NOMO-1 treated with DMSO at 0.1 percent for 48 hours (cell line): ENCODE measurements at regions not wholly inside any gene's neighbourhood (a gene's known extent, or its start where the extent isn't known, plus 50 kb on each side); places are given as distances from the start of the nearest gene placed in this dataset.
"Not testable (repeated sequence)": the region's sequence is repeated elsewhere in the genome, so short reads cannot be mapped to it uniquely, and the experiment has no call there.

Experiments
- DNase-seq: peaks from one replicate; lab custom pipeline; 2025; ENCODE audit not compliant: unreplicated experiment; lab: John Stamatoyannopoulos, UW

DNA sequence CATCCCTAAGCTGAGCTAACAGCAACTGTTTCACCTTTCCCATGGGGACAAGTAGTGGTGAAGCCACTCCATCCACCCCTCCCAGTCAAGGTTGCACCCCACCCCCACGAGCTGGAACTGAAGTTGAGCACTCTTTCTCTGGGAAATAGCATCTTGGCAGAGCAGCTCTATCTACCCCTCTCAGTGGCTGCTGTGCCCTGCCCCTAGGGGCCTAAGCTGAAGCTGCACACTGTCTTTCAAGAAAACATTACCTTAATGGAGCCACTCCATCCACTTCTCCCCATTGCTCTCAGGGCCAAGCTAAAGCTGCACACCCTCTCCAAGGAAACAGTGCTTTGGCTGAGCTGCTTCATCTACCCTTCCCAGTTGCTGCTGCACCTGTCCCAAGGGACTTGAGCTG lies 170.6 kb upstream of the CCDC196 start:
- no peak for DNase-seq

DNA sequence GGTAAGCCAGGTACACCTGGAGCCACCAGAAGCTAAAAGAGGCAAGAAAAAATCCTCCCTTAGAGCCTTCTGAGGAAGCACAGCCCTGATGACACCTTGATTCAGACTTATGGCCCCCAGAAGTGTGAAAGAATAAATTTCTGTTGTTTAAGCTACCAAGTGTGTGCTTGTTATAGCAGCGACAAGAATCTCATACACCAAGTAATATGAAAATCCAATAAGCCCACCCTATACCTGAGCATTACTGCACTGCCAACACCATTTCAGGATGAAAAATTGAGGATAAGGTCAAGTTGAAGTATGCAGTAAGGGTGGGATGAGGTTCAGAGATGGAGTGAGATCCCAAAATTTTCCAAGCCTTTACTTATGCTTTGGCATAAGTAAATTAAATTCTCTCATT lies 163.6 kb upstream of the CCDC196 start:
- DNase-seq: no peak

DNA sequence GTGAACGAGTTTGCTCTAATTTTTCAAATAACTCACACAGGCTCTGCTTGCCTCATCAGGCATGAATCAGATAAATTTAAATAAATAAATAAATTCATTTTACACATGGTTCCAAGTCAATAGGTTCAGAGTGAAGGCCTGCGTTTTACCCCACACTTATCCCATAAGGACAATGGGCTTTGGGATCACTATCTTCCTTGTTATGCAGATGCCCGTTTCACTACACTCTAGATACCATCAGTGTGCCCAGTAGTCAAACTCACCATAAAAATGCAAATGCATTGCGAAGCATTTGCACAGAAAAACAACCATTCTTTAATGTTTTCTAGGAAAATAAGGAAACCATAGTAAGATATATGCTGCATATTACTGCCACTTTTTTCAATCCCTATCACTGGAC lies 155.9 kb upstream of the CCDC196 start:
- no peak for DNase-seq

DNA sequence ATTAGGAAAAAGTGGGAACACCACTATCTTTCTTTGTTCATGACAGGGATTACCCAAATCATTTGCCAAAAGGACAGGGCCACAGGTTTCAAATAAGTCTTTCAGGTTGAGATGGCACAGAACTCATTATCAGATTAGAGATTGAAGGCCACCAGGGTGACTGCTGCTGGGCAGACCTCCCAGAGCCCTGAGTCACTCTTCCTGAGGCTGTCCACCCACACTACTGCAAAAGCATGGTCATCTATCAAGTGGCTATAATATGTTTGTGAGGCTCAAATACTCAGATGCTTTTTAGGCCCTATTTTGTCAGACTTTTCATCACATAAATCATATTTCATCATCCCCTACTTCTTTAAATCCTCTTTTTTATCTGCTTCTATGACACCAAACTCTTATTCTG lies 155.3 kb upstream of the CCDC196 start:
- no peak for DNase-seq

DNA sequence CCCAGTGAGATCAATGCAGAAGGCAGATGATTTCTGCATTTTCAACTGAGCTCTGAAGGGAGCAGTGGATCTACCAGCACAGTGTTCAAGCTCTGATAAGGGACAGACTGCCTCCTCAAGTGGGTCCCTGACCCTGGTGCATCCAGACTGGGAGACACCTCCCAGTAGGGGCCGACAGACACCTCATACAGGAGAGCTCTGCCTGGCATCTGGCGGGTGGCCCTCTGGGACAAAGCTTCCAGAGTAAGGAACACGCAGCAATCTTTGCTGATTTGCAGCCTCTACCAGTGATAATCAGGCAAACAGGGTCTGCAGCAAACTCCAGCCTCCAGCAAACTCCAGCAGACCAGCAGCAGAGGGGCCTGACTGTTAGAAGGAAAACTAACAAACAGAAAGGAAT lies 152.9 kb upstream of the CCDC196 start:
- not testable (repeated sequence) for DNase-seq

DNA sequence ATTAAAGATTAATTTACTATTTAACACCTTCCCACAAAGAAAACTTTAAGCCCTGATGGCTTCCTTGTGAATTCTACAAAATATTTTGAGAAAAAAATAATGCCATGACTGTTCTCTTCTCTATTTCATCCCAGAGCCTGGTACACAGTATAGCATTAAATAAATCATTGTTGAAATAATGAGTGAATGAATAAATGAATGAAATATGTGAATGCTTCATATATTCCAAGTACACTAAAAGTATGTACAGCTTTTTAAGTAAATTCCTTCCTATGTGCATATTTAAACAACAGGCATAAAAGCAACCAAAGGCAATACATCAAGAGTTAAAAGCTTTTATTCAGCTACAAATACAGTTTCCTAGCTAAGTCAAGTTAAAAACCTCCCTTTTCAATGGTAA lies 144.9 kb upstream of the CCDC196 start:
- DNase-seq: no peak

DNA sequence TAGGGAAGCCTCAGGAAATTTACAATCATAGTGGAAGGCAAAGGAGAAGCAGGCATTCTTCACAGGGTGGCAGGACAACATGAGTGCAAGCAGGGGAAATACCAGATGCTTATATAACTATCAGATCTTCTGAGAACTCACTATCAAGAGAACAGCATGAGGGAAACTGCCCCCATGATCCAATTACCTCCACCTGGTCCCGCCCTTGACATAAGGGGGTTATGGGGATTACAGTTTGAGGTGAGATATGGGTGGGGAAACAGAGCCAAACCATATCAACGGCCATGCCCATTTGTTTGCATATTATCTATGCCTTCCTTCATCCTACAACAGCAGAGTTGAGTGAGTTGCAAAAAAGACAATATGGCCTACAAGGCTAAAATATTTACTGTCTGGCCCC lies 140.2 kb upstream of the CCDC196 start:
- no peak for DNase-seq

DNA sequence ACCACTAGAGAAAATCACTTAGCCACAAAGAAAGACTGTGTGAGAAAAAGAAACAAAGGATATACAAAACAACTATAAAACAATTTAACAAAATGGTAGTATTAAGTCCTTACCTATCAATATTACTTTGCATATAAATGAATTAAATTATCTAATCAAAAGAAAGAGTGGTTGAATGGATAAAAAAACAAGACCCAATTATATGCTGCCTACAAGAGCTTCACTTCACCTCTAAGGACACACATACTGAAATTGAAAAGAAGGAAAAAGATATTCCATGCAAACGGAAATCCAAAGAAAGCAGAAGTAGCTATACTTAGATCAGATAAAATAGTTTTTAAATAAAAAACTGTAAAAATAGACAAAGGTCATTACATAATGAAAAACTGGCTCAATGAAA lies 134.9 kb upstream of the CCDC196 start:
- no peak for DNase-seq

DNA sequence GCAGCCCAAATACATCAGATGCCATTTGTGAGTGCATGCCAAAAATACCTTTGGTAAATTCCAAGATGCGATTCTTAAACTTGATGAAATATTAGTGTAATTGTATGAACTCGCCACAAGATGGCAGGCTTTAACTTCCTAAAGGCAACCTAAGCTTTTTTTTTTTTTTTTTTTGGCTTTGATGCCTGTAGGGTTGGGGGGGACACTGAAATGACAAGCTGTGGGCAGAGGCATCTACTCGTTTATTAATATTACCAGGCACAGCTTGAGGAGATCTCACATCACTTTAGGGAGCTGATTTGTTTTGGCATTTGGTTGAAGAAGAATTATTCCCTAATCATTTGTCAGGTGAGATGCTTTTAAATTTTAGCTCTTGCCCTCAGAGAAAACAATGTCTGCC lies 126.7 kb upstream of the CCDC196 start:
- DNase-seq: peak; percentile 32

DNA sequence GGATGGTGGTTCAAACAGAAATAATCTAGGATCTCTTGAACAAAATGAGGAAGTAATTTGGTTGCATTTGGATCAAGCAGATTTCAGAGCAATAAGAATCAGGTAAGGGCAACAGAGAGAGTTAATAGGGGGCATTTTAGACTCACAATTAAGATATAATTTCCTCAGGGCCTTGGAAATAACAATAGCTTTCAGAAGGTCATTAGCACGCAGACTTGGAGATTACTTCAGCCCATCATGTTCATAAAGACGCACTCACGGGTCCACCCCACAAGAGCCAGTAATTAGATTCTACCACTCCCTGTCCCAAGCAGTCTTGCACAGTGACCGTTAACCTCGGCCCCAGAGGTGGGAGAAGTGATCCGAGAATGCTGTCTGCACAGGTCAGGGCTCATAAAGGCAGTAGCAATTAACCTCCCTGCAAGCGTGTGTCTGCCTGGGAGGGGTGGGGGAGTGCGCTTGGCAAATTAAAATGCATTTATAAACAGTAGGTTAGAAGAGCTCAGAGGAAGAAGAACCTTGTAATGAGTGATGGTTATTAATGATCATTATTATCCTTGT lies 125.7 kb upstream of the CCDC196 start:
- DNase-seq: no peak

DNA sequence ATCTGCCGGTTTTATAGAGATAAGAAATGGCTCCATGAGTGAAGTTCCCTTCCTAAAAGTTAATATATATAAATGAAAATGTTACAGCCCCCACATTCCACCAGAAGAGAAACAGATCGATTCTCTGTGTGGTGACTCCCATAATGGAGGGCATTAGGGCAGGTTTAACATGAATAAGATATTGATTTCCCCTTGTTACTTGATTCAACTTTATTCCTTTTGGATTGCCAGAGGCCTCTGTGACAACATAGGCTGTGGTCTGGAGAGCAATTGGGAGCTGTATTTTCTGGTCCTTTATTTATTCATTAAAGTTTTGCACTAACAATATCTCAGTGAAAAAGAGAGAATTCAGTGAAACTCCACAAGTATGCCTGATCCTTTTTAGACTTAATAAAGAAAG lies 125.2 kb upstream of the CCDC196 start:
- DNase-seq: no peak

DNA sequence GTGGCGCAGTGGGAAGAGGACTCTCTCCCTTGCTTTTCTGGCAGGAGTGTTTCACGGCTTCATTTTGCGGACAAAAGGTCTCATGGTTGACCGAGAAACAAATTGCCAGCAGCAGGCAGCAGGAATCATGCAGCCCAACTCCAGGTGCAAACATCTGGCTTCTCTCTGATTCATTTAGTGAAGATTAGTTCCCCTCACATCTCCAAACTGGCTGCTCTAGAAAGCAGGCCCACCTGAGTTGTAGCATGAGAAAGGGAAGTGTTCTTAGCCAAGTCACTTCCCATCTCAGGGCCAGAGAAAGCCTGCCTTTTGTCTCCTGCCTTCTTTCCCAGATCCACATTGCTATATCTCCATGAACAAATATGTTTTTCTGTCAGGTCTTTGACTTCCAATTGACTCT lies 120.8 kb upstream of the CCDC196 start:
- DNase-seq: no peak

DNA sequence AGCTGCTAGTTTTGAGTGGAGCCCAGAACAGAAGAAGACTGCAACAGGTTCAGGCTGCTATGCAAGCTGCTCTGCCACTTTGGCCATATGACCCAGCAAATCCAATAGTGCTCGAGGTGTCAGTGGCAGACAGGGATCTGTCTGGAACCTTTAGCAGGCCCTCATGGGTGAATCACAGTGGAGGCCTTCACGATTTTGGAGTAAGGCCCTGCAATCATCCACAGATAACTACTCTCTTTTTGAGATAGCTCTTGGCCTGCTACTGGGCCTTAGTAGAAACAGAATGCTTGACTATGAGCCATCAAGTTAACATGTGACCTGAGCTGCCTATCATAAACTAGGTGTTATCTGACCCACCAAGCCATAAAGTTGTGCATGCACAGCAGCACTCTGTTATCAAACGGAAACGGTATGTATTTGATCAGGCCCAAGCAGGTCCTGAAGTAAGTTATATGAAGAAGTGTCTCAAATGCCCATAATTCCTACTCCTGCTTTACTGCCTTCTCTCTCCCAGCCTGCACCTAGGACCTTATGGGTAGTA lies 116.9 kb upstream of the CCDC196 start:
- DNase-seq: no peak

DNA sequence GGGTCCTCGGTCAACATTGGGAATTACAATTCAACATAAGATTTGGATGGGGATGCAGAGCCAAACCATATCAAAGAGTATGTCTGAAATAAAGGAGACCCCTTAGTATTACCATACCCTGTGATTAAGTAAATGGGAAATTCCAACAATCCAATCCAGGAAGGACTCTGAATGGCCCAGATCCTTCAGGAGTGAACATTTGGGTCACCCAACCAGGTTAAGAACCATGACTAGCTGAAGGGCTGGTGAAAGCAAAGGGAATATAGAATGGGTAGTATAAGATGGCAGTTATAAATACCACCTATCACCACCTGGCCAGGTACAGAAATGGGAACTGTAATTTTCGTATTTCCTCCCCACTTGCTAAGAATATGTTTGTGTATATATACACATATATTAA lies 114.4 kb upstream of the CCDC196 start:
- DNase-seq: no peak

DNA sequence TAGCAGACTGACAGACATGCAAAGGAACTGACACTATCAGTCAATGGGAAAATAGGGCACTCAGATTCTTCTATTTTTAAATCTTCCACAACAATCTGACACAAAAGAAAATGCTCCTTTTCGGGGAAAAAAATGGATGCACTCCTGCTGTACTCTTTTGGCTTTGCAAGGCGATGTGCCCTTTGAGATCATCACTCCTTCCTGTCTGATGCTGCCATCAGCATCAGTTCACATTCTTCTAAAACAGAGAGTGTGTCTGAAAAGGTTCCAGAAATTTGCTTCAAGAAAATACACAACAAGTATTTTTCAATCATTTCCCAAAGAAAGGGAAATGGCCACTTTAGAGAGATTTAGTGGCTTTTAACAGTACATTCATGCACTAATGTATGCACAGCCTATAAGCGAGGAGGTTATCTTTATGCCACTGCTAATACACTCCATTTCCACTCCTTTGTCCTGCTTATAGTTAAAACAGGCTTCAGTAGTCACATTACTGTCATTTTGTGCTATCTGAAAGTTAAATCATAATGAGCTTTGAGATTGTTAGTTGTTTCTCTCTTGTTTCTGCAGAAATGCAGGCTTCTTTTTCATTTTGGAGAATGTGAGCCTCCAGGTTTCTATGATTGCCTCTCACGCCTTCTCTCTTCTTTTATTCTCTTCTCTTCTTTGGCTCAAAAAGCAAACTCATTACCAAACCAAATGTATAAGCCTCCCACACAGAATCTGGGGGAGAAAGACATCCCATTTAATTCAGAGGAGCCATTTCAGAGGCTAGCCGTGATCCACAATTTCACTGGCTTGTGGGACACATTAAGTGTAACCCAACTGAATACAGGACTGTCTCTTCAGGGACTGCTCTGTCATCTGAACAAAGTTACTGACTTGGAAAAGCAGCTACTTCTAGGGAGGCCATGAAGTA lies 110.9 kb upstream of the CCDC196 start:
- no peak for DNase-seq

DNA sequence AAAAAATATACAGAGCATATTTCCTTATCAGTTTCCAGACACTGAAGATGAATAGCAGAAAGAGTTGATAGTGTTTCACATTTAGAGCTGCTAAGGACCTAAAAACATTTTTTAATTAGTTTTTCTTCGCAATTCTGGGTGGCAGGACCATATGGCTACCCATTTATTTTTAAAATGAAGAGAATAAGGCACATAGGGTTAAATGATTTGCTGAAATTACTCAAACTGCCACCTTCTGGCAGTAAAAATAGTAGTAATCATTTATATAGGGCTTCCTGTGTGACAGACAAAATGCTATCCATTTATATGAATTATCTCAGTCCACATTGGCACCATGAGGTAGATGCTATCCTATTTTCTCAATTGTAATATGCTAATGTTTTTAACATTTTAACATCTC lies 108.6 kb upstream of the CCDC196 start:
- no peak for DNase-seq

DNA sequence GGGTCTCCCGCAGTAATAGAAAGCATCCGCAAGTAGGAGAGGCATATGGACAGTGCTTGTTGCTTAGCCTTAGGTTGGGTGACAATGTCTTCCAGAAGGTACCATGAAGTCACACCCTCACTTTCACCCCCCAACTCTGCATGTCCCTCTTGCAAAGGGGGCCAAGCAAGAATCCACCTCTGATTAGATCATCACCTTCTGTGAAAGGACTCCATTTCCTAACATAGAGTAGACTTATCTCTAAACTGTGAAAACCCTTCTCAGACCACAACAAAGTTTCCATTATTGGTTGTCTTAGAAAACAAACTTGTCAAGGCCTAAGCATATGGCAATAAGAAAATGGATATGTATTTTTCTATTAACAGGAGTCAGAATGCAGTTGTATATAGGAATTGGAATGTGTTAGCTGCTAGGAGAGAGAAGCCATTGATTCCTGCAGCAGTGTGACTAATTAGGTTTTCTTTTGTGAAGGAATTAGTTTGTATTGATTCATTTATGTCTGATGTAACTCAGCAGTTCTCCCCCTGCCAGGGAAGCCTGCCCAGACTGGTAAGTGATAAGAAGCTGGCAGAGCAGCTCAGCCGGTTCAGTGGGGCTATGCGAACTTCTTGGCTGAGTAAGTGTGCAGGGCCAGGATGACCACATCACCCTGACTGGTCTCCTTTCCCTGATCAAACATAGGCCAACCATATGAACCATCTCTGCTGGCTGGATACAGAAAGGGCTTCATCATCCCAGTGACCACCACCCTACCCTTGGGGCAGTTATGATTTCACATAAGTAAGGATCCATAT lies 107.3 kb upstream of the CCDC196 start:
- DNase-seq: no peak

DNA sequence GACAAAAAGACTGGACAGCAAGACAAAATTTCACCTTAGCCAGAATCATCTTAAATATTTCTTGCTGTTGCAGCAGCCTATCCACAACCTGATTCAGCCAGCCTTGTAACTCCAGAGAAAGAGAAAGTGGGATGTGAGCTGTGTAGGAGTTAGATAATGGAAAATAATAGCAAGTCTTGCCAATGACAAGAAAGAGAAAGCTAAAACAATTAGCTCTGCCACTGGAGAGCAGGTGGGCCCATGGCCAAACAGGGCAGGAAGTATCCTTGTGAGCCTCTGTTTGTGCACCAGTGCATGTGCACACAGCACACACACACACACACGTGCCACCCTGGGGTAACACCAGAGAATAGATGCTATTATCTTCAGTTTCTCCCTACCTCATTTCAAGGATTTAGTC lies 106.0 kb upstream of the CCDC196 start:
- DNase-seq: no peak

DNA sequence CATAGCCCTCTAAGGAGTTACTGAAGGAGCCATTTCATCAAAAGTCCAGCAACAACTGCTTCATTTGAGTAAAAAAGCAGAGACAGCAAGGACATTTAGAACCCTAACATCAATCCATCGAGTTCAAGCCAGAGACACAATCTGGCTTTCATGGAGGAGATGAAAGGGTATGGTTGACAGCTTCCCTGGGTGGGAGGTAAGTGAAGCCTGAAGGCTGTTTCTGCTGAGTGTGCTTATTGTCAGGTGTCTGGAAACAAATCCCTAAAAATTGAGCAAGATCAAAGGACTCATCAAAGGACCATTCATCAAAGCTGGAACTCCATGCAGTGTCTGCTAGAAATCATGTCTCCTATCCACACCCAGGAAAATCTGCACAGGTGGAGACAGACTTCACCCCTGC lies 104.4 kb upstream of the CCDC196 start:
- DNase-seq: no peak

DNA sequence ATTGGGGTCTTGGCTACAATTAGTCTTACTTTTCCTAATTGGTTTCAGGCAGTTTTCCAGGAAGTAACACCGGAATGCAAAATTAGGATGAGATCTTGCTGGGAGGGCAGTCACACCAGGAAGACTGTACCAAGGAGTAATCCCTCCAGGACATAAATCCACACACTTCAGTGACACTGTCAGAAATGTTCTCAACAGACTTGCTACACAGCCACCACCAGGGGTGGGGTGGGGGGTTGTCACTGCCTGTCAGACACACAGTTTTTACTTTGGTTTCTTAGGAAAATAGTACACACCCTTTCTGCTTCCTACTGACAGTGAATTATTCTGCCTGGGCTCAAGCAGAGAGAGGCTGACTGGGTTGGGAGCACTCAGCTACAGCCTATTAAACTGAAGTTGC lies 102.9 kb upstream of the CCDC196 start:
- no peak for DNase-seq

DNA sequence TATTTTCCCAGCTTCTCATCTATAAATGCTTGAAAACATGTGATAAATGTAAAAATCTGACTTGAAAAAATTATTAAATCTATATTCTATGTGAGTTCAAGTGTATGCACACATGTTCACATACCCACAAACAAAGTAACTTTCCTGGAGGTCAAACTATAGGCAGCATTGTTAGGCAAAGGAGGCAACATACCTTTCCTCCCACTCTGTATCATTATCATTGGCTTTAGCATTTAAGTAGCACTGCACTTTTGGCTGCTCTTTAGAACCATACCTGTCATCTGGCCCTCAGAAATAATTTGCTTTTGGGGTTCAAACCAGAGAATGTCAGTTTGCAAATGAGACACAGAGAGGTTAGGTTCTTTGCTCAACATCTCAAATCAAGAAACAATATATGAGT lies 102.4 kb upstream of the CCDC196 start:
- DNase-seq: no peak

DNA sequence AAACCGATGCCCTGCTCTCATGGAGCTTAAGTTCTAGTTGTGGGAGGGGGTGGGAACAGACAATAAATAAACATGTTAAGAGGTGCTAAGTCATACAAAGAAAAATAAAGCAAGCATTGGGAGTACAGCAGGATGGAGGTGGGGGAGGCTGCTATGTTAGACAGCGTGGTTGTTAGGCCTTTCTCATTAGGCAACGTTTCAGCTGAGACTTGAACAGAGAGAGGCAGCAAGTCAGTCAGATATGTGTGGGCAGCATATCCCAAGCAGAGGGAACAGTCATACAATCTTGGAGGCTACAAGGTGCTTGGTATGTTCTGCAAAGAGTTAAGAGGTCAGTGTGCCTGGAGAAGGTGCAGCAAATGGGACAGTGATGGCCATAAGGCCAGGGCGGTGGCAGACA lies 97.7 kb upstream of the CCDC196 start:
- DNase-seq: no peak
